ENCODE measurements at regions not wholly inside any gene's neighbourhood (a gene's known extent, or its start where the extent isn't known, plus 50 kb on each side); places are given as distances from the start of the nearest gene placed in this dataset.
"Not testable (repeated sequence)": the region's sequence is repeated elsewhere in the genome, so short reads cannot be mapped to it uniquely, and the experiment has no call there.

DNA sequence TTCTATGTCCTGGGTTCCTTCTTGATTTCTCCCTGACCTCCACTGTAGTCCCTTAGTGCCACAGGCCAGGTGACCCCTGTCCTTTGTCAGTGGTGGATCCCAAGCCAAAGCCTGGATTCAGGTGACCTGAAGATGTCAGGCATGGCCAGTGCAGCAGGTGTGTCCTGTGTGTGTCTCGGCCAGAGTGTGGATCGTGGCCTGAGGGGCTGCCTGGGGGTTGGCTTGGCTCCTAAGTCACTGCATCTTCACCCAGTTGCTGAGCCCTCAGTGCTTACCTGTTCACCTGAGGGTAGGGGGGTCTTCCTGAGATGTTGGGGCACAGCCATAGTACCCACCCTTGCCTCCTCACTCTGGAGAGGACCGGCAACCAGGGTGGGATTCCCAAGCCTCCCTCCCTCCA, 61.8 kb upstream of the PITX1 start:
- DNase-seq, result no peak

DNA sequence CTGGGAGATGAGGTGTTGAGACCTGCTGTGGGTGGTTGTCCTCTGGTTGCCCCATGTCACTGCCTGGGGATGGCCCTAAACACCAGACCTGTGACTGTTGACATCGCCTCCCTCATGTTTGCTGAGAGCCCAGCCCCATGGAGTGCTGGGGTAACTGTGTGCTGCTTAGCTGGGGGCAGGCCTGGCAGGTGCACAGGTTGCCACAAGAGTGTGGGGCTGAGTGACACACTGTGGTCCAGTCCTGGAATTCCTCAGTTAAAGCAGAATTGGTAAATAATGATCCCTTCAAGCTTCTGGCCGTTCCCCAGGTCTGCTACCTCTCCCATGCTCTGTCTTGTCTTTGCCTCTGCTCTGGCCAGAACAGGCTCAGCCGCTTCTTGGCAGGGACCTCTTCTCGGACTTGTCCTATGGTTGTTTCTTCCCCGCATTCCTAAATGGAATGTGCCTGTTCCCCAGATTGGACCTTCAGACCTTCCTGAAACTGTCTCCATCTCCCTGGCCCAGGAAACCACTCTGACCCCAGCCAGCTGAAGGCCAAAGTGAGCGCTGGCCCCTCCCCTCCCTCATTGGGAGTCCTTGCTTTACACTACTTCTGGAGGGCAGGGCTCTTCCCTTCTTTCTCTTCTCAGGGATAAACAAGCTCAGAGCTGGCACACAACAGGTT, 61.2 kb upstream of the PITX1 start:
- DNase-seq, result peak in 1 of 58 donors; percentile 13

DNA sequence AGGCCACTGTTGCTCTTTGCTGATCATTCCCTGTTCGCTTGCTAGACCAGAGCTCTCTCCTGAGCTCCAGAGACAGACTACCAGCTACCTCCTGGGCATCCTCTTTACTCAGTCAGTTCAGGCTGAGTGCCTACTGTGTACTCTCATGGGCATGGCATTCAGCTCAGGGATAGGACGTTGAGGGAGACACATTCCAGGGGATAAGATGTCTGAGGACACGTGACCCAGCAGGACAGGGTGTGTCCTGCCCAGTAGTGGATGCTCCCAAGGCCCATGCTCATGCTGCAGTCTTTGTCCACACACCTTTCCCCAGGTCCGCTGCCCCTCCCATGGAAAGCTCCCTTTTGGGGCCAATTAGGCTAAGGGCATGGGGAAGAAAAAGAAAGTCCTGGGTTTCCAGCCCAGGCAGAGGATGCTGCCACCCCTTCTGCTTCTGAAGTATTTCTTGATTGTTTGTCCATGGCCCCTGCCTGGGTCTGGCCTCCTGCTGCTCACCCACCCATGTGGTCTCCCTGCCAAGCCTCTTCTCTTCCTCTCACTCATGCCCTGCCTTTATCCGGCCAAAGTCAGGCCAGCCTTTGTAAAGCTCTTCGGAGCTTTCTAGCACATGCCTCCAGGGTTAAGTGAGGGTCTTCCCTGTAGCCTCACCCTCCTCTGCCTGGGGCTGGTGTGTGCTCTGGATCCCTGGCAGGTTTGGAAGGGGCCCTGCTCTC, 60.5 kb upstream of the PITX1 start:
- no peak for DNase-seq

DNA sequence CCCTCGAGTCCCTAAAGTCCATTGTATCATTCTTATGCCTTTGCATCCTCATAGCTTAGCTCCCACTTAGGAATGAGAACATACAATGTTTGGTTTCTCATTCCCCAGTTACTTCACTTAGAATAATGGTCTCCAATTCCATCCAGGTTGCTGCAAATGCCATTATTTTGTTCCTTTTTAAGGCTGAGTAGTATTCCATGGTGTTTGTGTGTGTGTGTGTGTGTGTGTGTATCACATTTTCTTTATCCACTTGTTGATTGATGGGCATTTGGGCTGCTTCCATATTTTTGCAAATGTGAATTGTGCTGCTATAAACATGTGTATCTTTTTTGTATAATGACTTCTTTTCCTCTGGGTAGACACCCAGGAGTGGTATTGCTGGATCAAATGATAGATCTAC, 59.5 kb upstream of the PITX1 start:
- DNase-seq, result not testable (repeated sequence)

DNA sequence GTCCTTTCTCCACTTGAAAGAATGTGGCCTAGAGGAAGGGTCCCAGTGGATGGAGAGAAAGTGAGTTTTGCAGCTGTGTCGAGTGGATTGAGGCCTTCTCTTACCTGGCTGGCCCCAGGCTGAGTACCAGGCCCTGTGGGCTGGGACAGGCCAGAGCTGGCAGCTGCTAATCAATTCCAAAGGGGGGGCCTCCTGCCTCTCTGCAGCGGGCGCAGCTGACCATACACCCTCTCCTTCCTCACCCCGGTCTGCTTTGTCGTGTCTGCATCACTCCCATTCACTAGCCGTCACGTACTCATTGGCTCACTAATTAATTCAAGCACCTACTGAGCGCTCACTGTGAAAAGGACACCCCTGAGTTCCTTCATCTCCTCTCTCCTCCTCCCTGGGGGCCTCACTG, 58.4 kb upstream of the PITX1 start:
- no peak for DNase-seq

DNA sequence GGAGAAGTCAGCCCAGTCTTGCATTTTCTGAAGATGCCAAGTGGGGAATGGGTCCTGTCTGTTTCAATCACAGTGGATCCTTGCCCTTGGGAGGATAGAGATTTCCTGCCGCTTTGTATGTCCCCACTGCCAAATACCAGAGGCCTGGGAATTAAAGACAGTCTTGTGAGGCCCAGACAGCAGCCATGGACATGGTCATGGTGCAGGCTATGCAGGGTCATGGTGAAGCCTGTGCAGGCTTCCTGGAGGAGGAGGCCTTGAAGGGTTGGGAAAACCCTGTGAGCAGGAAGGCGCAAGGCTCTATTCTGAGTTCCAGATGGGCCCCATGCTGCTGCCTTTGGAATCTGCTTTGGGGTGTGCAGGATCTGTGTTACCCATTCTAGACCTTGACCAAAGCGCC, 57.3 kb upstream of the PITX1 start:
- no peak for DNase-seq

DNA sequence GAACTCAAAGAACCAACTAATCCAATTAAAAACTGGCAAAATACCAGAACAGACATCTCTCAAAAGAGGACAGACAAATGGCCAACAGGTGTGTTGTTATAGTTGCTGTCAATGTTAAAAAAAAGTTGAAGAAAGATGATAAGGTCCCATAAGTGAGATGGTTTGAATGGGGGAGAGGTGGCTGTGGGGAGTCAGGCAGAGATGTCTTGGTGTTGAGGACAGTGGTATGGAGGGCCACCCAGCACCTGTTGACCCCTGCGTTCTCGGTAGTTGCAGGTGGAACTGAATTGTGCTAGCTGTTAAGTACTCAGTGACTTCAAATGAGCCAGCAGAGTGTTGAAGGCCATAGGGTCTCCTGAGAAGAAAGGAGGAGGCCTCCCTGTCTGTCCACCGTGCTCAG, 55.9 kb upstream of the PITX1 start:
- no peak for DNase-seq

DNA sequence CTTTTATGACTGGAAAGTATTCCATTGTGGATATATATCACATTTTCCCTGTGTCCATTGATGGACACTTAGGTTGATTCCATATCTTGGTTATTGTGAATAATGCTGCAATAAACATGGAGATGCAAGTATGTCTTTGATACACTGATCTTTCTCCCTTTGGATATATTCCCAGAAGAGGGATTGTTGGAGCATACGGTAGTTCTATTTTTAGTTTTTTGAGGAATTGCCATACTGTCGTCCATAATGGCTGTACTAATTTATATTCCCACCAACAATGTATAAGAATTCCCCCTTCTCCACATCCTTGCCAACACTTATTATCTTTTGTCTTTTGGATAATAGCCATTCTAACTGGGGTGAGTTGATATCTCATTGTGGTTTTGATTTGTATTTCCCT, 54.9 kb upstream of the PITX1 start:
- no peak for DNase-seq

DNA sequence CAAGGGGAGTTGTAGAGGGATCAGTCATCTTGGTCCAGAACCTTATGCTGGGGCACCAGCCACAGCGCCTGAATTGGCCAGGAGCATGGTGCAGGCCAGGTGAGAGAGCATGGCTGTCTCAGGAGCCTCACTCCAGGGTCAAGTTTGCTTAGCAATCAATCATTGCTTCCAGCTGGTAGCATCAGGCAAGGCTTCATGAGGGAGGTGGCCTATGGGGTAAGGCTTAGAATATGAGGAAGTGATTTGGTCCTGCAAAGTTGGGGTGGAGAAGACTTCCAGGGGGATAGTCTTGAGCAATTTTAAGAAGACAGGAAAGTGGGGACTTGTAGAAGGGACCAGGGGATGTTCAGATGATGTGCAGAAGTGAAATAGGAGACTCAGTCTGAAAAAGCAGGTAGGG, 53.9 kb upstream of the PITX1 start:
- DNase-seq, result no peak

DNA sequence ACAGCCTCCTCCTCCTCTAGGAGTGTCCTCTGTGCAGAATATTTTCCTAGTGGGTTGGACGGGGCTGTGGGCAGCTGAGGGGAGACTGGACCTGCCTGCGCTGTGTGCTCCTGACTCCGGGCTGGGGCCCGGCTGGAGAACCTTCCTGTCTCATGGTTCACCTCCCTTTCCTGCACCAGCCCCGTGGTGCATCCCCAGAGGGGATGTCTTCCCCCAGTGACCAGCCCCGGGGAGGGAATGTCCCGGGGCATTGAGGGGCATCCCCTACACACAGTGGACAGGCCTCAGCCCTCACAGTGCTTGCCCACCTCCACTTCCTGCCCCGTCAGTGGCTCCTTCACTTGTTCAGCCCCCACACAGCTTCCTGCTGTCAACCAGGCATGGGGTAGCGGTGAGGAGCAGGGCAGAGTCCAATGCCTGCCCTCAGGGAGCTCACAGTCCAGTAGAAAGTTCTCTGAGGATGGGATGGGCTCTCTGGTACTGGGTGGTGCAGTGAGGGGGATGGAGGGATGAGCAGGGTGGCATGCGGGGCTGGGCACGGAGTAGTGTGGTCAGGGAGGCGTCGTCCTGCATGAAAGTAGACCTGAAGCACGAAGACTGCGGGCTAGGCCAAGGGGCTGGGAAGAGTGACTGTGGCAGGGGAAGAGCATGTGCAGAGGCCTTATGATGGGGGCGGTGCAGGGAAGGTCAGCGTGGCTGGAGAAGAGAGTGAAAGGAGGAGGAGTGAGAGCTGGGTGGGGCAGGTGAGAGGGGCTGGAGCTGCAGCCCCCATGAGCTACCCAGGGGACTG, 52.1 kb upstream of the PITX1 start:
- no peak for DNase-seq

DNA sequence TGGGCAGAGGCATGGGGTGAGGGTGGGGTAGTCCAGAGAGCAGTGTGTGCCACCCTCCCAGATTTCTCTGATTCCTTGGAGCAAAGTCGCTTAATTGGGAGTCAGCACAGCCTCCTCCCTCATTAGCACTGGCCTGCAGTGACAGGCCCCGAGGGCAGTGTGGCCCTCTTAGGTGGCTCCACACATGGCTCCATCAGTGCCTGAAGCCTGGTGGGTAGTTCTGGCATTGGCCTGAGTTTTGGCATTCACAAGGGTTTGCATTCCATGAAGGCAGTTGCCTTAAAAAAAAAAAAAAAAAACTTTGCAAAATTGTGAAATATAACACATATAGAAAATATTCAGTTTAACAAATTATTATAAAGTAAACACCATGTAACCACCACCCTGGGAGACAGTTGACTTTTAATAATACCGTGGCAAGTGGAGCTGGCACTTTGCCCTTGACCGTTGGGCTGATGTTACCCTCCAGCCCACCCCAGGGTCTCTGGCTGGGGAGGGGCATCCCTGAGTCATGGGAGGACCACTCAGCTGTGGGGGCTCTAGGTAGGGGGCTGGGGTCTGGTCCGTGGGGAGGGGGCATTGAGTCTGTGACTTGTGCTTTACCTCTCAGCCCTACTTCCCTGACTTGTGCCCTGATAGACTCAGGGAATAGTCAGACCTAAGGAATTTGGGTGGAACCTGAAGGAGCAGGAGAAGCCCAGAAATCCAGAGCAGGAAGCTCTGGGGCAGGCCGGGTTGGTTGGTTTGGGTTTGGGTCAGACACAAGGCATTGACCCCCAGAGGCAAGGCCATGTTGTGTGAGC, 51.3 kb upstream of the PITX1 start:
- no peak for DNase-seq

Measured in anterior cingulate cortex (tissue), 58 donors.